ENCODE measurements at regions not wholly inside any gene's neighbourhood (a gene's known extent, or its start where the extent isn't known, plus 50 kb on each side); places are given as distances from the start of the nearest gene placed in this dataset.

DNA sequence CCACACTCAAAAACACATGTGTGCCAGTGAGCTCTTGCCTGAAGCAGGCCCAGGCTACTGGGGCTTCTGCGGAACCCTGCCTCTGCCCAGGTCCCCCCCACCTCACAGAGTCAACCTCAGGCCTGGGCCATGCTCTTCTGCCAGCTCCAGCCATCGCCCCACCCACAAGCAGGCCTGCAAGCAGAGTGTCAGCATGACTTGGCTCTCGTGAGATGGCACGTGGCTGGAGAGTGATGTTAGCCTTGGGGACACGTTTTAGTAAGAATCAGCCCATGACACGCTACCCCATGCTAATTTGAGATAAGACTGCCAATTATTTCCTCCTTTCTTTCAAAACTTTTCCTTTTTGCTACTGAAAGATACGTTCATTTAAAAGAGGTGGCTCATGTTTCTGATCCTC, 351.7 kb downstream of the IRX2 start:
- no peak overlapping the region for H3K4me2 ChIP-seq (ENCODE audit: low read length)
- H3K27me3 ChIP-seq (ENCODE audit: low read depth, low read length), result no peaks in the 10 kb centered on the region
- no peaks in the 10 kb centered on the region for H3K79me2 ChIP-seq (ENCODE audit: low read length)
- H3K27ac ChIP-seq (ENCODE audit: low read length), result no peak overlapping the region
- H2AFZ ChIP-seq (ENCODE audit: low read depth, low read length), result no peak overlapping the region
- no peaks in the 10 kb centered on the region for H3K9me3 ChIP-seq (ENCODE audit: insufficient read depth, low read length)
- H3K4me3 ChIP-seq (ENCODE audit: low read length), result no peak overlapping the region
- H3K9ac ChIP-seq (ENCODE audit: low read length), result no peak overlapping the region
- no peaks in the 10 kb centered on the region for H3K36me3 ChIP-seq (replicated peaks; ENCODE audit: low read depth, low read length)
- no peaks in the 10 kb centered on the region for H4K20me1 ChIP-seq (ENCODE audit: insufficient read depth, low read length)
- no peaks in the 10 kb centered on the region for H3K4me1 ChIP-seq (ENCODE audit: low read length)
- no peak for TF ChIP-seq EZH2phosphoT487 (IDR thresholded peaks at IDR 0.05; ENCODE audit: low read depth)
- TF ChIP-seq, protein P1, sequence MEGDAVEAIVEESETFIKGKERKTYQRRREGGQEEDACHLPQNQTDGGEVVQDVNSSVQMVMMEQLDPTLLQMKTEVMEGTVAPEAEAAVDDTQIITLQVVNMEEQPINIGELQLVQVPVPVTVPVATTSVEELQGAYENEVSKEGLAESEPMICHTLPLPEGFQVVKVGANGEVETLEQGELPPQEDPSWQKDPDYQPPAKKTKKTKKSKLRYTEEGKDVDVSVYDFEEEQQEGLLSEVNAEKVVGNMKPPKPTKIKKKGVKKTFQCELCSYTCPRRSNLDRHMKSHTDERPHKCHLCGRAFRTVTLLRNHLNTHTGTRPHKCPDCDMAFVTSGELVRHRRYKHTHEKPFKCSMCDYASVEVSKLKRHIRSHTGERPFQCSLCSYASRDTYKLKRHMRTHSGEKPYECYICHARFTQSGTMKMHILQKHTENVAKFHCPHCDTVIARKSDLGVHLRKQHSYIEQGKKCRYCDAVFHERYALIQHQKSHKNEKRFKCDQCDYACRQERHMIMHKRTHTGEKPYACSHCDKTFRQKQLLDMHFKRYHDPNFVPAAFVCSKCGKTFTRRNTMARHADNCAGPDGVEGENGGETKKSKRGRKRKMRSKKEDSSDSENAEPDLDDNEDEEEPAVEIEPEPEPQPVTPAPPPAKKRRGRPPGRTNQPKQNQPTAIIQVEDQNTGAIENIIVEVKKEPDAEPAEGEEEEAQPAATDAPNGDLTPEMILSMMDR (IDR thresholded peaks at IDR 0.05; ENCODE audit: low read depth, low read length), result no peak

GRCh38 chr5:2399096-2399495, 352.4 kb downstream of the IRX2 start:
- Histone ChIP-seq H3K4me3 (ENCODE audit: low read length) (no peak overlapping the region), H3K4me1 (ENCODE audit: low read length) (no peaks in the 10 kb centered on the region), H3K27me3 (ENCODE audit: low read depth, low read length) (no peaks in the 10 kb centered on the region), H3K36me3 (replicated peaks; ENCODE audit: low read depth, low read length) (no peaks in the 10 kb centered on the region), H3K9me3 (ENCODE audit: insufficient read depth, low read length) (no peaks in the 10 kb centered on the region), H4K20me1 (ENCODE audit: insufficient read depth, low read length) (no peaks in the 10 kb centered on the region), H3K9ac (ENCODE audit: low read length) (no peak overlapping the region), H2AFZ (ENCODE audit: low read depth, low read length) (no peak overlapping the region), H3K4me2 (ENCODE audit: low read length) (no peak overlapping the region), H3K79me2 (ENCODE audit: low read length) (no peaks in the 10 kb centered on the region), H3K27ac (ENCODE audit: low read length) (no peak overlapping the region)
- no peak for TF ChIP-seq EZH2phosphoT487 (IDR thresholded peaks at IDR 0.05; ENCODE audit: low read depth)

- no peaks in the 10 kb centered on the region for H3K4me1 ChIP-seq (ENCODE audit: low read length)
- no peak overlapping the region for H3K27ac ChIP-seq (ENCODE audit: low read length)
- TF ChIP-seq, protein P1 (IDR thresholded peaks at IDR 0.05; ENCODE audit: low read depth, low read length), result no peak
- no peak for TF ChIP-seq EZH2phosphoT487 (IDR thresholded peaks at IDR 0.05; ENCODE audit: low read depth)
- no peak overlapping the region for H3K4me3 ChIP-seq (ENCODE audit: low read length)
- no peaks in the 10 kb centered on the region for H3K79me2 ChIP-seq (ENCODE audit: low read length)
- no peaks in the 10 kb centered on the region for H3K9me3 ChIP-seq (ENCODE audit: insufficient read depth, low read length)
- H3K9ac ChIP-seq (ENCODE audit: low read length), result no peak overlapping the region
- no peak overlapping the region for H2AFZ ChIP-seq (ENCODE audit: low read depth, low read length)
- no peaks in the 10 kb centered on the region for H3K27me3 ChIP-seq (ENCODE audit: low read depth, low read length)
- no peaks in the 10 kb centered on the region for H3K36me3 ChIP-seq (replicated peaks; ENCODE audit: low read depth, low read length)
- H4K20me1 ChIP-seq (ENCODE audit: insufficient read depth, low read length), result no peaks in the 10 kb centered on the region
- H3K4me2 ChIP-seq (ENCODE audit: low read length), result no peak overlapping the region
Measured at GRCh38 chr5:2393556-2393955, 357.9 kb downstream of the IRX2 start.

DNA sequence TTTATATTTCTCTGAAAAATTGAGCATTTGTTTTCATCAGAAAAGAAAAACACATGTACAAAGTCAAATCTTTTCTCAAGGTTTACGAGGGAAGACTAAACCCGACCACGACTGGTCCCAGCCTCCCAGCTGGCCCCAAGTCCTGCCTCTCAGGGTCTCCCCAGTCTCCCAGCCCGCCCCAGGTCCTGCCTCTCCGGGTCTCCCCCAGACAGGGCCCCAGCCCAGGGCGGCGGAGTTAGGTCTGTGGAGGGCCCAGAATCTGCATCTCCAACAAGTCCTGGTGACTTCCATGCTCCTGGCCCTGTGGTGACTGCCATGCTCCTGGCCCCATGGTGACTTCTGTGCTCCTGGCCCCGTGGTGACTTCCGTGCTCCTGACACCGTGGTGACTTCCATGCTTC, 359.9 kb downstream of the IRX2 start:
- Histone ChIP-seq H3K4me1 (ENCODE audit: low read length) (no peaks in the 10 kb centered on the region), H3K9ac (ENCODE audit: low read length) (no peak overlapping the region), H3K4me3 (ENCODE audit: low read length) (no peak overlapping the region), H4K20me1 (ENCODE audit: insufficient read depth, low read length) (no peaks in the 10 kb centered on the region), H3K27ac (ENCODE audit: low read length) (no peak overlapping the region), H3K79me2 (ENCODE audit: low read length) (no peaks in the 10 kb centered on the region), H3K27me3 (ENCODE audit: low read depth, low read length) (no peaks in the 10 kb centered on the region), H3K36me3 (replicated peaks; ENCODE audit: low read depth, low read length) (no peaks in the 10 kb centered on the region), H3K9me3 (ENCODE audit: insufficient read depth, low read length) (no peaks in the 10 kb centered on the region), H3K4me2 (ENCODE audit: low read length) (no peak overlapping the region), H2AFZ (ENCODE audit: low read depth, low read length) (no peak overlapping the region)
- TF ChIP-seq, protein P1 (IDR thresholded peaks at IDR 0.05; ENCODE audit: low read depth, low read length), result no peak
- TF ChIP-seq EZH2phosphoT487 (IDR thresholded peaks at IDR 0.05; ENCODE audit: low read depth), result no peak

DNA sequence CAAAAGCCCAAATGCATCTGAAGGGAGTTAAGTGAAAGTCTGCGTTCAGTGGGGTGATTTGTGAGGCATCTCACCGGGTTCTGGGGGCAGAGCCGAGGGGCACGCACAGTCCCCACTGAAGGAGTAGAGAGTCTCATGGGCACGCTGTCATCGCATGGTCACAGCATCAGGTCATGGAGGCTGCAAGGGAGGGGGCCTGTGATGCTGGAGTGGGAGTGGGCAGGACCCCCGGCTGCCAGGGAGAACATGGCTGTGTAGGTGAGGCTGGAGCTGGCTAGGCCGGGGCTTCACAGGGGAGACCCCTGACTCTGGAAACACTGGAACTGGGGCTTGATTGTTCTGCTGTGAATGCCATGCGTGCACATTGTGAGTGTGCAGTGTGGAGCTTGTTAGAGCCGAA, 360.5 kb downstream of the IRX2 start:
- H3K9me3 ChIP-seq (ENCODE audit: insufficient read depth, low read length), result no peaks in the 10 kb centered on the region
- no peaks in the 10 kb centered on the region for H3K27me3 ChIP-seq (ENCODE audit: low read depth, low read length)
- H4K20me1 ChIP-seq (ENCODE audit: insufficient read depth, low read length), result no peaks in the 10 kb centered on the region
- H3K79me2 ChIP-seq (ENCODE audit: low read length), result no peaks in the 10 kb centered on the region
- TF ChIP-seq, protein P1 (IDR thresholded peaks at IDR 0.05; ENCODE audit: low read depth, low read length), result no peak
- TF ChIP-seq EZH2phosphoT487 (IDR thresholded peaks at IDR 0.05; ENCODE audit: low read depth), result no peak
- no peak overlapping the region for H3K4me2 ChIP-seq (ENCODE audit: low read length)
- no peak overlapping the region for H2AFZ ChIP-seq (ENCODE audit: low read depth, low read length)
- no peak overlapping the region for H3K4me3 ChIP-seq (ENCODE audit: low read length)
- no peak overlapping the region for H3K9ac ChIP-seq (ENCODE audit: low read length)
- H3K4me1 ChIP-seq (ENCODE audit: low read length), result no peaks in the 10 kb centered on the region
- no peak overlapping the region for H3K27ac ChIP-seq (ENCODE audit: low read length)
- H3K36me3 ChIP-seq (replicated peaks; ENCODE audit: low read depth, low read length), result no peaks in the 10 kb centered on the region

Measured in OCI-LY3 (cell line).